ENCODE measurements at regions not wholly inside any gene's neighbourhood (a gene's known extent, or its start where the extent isn't known, plus 50 kb on each side); places are given as distances from the start of the nearest gene placed in this dataset.
A peak's percentile ranks its signal among the peaks of the same experiment; 100 is the strongest.

DNA sequence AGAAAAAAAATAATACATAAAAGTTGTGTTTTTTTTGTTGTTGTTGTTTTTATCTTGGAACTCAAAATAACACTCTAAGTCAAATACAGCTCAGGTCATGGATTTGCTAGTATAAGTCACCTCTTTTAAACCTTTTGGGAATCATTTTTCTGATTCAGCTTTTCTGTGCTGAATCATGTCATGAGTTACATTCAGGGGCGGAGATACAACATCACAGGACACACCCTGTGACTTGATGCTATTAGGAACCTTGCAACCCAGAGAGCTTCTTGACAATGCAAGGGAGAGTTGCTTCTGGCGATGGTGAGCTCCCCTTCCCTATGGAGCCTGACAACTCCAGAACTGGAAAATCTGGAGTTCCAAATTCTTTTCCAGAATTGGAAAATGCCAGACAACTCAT, 358.3 kb upstream of the C16orf82 start:
- no peak overlapping the region for H3K4me3 ChIP-seq (ENCODE audit: low read depth, low read length)

DNA sequence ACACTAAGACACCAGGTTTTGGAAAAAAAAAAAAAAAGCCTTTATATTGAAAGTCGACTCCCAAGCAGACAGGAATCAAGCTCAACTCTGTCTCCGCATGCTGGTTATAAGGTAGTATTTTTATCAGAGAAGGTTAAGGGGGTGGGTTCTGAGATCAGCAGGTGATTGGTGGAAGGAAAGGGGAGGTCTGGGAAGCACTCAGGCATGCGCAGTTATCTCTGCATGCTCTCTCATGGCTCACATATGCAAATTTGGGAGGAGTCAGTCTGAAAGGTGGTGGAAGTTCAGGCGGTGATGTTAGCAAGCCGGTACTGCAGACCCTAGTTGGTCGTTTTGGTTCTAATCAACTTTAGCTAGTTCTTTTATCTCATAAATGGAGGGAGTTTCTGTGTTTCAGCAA, 357.6 kb upstream of the C16orf82 start:
- DNase-seq (ENCODE audit: low read depth) = peak; percentile 9
- TF ChIP-seq, protein P1, sequence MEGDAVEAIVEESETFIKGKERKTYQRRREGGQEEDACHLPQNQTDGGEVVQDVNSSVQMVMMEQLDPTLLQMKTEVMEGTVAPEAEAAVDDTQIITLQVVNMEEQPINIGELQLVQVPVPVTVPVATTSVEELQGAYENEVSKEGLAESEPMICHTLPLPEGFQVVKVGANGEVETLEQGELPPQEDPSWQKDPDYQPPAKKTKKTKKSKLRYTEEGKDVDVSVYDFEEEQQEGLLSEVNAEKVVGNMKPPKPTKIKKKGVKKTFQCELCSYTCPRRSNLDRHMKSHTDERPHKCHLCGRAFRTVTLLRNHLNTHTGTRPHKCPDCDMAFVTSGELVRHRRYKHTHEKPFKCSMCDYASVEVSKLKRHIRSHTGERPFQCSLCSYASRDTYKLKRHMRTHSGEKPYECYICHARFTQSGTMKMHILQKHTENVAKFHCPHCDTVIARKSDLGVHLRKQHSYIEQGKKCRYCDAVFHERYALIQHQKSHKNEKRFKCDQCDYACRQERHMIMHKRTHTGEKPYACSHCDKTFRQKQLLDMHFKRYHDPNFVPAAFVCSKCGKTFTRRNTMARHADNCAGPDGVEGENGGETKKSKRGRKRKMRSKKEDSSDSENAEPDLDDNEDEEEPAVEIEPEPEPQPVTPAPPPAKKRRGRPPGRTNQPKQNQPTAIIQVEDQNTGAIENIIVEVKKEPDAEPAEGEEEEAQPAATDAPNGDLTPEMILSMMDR (IDR thresholded peaks at IDR 0.05; ENCODE audit: insufficient read depth, low read depth, low read length, missing control alignments) = no peak
- no peak overlapping the region for H3K4me3 ChIP-seq (ENCODE audit: low read depth, low read length)

More for the DNA sequence above, 358.3 kb upstream of the C16orf82 start:
- no peak for DNase-seq (ENCODE audit: low read depth)
- TF ChIP-seq, protein P1 (IDR thresholded peaks at IDR 0.05; ENCODE audit: insufficient read depth, low read depth, low read length, missing control alignments) = no peak

DNA sequence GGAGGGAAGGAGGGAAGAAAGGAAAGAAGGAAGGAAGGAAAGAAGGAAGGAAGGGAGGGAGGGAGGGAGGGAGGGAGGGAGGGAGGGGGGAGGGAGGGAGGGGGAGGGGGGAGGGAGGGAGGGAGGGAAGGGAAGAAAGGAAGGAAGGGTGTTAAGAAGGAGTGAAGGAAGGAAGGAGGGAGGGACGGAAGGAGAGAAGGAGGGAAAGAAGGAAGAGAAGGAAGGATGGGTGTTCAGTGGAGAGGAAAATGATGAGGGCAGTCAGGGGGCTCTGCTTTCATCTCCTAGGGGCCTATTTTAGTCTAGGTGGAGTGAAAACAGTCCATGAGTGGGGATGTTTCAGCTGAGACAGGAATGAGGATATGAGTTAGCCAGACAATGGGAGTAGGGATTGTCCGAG, 357.0 kb upstream of the C16orf82 start:
- DNase-seq (ENCODE audit: low read depth) = no peak
- TF ChIP-seq, protein P1 (IDR thresholded peaks at IDR 0.05; ENCODE audit: insufficient read depth, low read depth, low read length, missing control alignments) = no peak
- H3K4me3 ChIP-seq (ENCODE audit: low read depth, low read length) = no peak overlapping the region

DNA sequence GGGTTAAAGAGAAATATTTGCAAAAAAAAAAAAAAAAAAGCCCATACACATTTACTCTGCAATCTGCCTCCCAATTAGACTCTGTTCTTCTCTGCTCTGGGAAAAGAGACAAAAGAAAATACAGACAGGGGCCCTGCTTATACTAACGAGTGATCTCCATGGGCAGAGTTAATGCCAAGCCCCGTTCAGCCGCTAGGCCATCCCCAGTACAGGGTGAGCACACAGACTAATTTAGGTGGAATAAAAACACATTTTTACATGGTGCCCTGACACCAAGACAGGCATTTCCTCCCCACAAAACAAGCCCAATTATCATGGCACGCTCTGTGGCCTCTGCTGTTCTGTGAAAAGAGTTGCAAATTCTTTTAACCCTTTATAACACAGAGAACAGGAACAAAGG, 356.3 kb upstream of the C16orf82 start:
- no peak overlapping the region for H3K4me3 ChIP-seq (ENCODE audit: low read depth, low read length)
- TF ChIP-seq, protein P1 (IDR thresholded peaks at IDR 0.05; ENCODE audit: insufficient read depth, low read depth, low read length, missing control alignments) = no peak
- no peak for DNase-seq (ENCODE audit: low read depth)

DNA sequence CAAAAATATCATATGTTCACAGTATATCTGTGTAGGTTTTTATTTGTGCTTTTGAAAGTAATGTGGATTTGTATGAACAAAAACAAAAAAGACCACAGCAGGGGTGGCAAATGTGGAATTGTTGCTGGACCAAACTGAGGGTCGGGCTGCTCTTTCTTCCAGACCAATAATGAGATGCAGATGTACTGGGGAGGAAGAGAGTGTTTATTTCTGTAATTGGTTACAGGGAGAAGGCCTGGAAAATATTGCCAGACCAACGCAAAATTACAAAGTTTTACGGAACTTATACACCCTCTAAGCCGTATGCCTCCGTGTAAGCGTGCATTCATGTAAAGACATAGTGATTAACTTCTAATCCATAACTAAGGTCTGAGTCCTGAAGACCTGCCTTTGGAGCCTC, 353.9 kb upstream of the C16orf82 start:
- no peak for DNase-seq (ENCODE audit: low read depth)
- TF ChIP-seq, protein P1 (IDR thresholded peaks at IDR 0.05; ENCODE audit: insufficient read depth, low read depth, low read length, missing control alignments) = no peak
- no peak overlapping the region for H3K4me3 ChIP-seq (ENCODE audit: low read depth, low read length)

DNA sequence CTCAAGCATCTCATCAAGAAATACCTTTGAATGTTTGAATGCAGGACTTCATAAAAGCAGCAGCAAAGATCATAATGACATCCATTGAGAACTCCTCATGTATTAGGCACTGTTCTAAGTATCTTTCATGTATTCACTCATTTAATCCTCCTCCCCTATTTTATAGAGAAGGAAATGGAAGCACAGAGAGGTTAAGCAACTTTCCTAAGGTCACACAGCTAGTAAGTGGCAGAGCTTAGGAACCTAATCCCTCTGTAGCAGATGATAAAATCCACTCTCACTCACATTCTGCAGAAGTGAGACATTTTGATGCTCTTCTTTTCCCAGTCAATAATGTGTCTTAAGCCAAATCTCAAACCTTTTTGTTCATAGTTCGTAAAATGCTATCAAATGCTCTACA, 350.8 kb upstream of the C16orf82 start:
- no peak for DNase-seq (ENCODE audit: low read depth)
- TF ChIP-seq, protein P1 (IDR thresholded peaks at IDR 0.05; ENCODE audit: insufficient read depth, low read depth, low read length, missing control alignments) = no peak
- no peak overlapping the region for H3K4me3 ChIP-seq (ENCODE audit: low read depth, low read length)

DNA sequence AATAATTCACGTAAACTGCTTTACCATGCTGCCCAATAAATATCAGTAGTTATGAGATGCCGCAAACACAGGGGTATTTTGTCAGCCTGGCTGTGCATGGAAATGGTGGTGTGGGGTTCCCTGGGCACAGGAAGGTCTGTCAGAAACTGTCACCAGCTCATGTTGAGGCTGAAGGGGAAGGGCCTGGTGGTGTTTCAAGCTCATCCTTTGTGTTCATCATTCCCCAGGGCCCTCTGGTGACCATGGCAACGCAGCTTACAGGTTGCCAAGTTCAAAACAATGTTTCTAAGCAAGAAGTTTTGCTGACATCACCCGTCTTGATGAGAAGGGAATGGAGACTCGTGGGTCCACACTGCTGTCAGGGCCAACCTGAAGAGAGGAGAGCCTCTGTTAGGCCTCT, 348.9 kb upstream of the C16orf82 start:
- TF ChIP-seq, protein P1 (IDR thresholded peaks at IDR 0.05; ENCODE audit: insufficient read depth, low read depth, low read length, missing control alignments) = no peak

More for the DNA sequence above, 348.9 kb upstream of the C16orf82 start:
- H3K4me3 ChIP-seq (ENCODE audit: low read depth, low read length) = no peak overlapping the region
- DNase-seq (ENCODE audit: low read depth) = no peak
